ENCODE measurements at regions not wholly inside any gene's neighbourhood (a gene's known extent, or its start where the extent isn't known, plus 50 kb on each side); places are given as distances from the start of the nearest gene placed in this dataset.

DNA sequence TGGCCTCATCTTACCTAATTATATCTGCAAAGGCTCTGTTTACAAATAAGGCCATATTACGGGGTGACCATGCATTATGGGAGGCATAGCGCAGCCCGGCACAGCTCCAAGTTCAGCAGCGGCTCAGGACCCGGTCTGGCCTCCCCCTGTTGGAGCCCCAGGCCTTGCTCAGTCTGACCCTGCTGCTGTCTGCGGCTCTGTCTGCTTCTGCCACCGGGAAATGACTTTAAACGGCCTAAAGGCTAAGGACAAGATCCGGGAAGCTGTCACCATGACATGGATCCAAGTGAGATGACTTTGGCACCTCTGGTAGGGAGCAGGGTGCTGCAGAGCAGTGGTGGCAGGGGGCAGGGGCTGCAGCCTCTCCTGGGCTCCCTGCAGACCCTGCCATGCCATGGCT lies 140.6 kb upstream of the GSE1 start:
- Histone ChIP-seq H3K27me3 (ENCODE audit: control insufficient read depth in 1 of 2, insufficient read depth in 2 of 2, low read length in 2 of 2) (no peaks in the 10 kb centered on the region), H3K4me3 (ENCODE audit: low read depth in 1 of 2, low read length in 2 of 2) (no peak overlapping the region), H3K36me3 (ENCODE audit: insufficient read depth, low read length) (no peaks in the 10 kb centered on the region), H3K9me3 (ENCODE audit: low read length) (no peaks in the 10 kb centered on the region), H3K27ac (ENCODE audit: low read depth, low read length) (no peak overlapping the region), H3K4me1 (ENCODE audit: insufficient read depth, low read length) (peaks cover 18% of the 10 kb centered on the region), H3K9ac (ENCODE audit: low read length) (no peak overlapping the region)

- H3K4me3 ChIP-seq (ENCODE audit: low read depth in 1 of 2, low read length in 2 of 2) = no peak overlapping the region
- no peak overlapping the region for H3K27ac ChIP-seq (ENCODE audit: low read depth, low read length)
- H3K27me3 ChIP-seq (ENCODE audit: control insufficient read depth in 1 of 2, insufficient read depth in 2 of 2, low read length in 2 of 2) = no peaks in the 10 kb centered on the region
- no peak overlapping the region for H3K9ac ChIP-seq (ENCODE audit: low read length)
- no peaks in the 10 kb centered on the region for H3K9me3 ChIP-seq (ENCODE audit: low read length)
- H3K36me3 ChIP-seq (ENCODE audit: insufficient read depth, low read length) = no peaks in the 10 kb centered on the region
- H3K4me1 ChIP-seq (ENCODE audit: insufficient read depth, low read length) = peaks cover 18% of the 10 kb centered on the region
Observed at GRCh38 chr16:85473323-85473722, 139.8 kb upstream of the GSE1 start.

- no peak overlapping the region for H3K4me3 ChIP-seq (ENCODE audit: low read depth in 1 of 2, low read length in 2 of 2)
- H3K27me3 ChIP-seq (ENCODE audit: control insufficient read depth in 1 of 2, insufficient read depth in 2 of 2, low read length in 2 of 2) = no peaks in the 10 kb centered on the region
- no peak overlapping the region for H3K27ac ChIP-seq (ENCODE audit: low read depth, low read length)
- no peak overlapping the region for H3K9ac ChIP-seq (ENCODE audit: low read length)
- H3K36me3 ChIP-seq (ENCODE audit: insufficient read depth, low read length) = no peaks in the 10 kb centered on the region
- peaks cover 18% of the 10 kb centered on the region for H3K4me1 ChIP-seq (ENCODE audit: insufficient read depth, low read length)
- no peaks in the 10 kb centered on the region for H3K9me3 ChIP-seq (ENCODE audit: low read length)
Observed at GRCh38 chr16:85473909-85474620, 139.1 kb upstream of the GSE1 start.

DNA sequence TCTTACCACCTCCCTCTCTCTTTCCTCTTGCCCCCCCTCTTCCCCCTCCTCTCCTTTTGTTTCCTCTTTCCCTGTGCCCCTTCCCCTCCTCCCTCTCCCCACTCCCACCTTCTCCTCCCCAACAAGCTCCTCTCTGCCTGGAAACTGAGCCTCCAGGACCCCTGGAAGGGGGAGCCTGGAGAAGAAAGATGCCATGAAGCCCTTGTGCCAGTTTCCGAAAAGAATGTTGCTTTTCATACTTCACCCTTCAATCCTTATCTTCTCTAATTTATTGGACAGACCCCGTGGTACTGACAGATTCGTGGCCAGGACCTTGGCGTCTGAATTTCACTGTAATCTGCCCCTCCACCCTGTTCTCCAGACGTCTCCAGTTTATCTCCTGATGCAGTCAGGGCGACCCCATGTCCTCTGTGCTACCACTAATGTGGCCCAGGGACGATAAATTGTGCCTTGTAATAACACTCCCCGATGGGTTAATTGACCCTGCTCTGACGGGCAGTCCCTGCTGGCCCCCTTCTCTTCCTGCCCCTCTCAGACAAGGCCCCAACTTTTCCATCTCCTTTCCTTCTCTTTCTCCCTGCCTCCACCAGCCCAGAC lies 138.4 kb upstream of the GSE1 start:
- Histone ChIP-seq H3K4me3 (ENCODE audit: low read depth in 1 of 2, low read length in 2 of 2) (no peak overlapping the region), H3K27me3 (ENCODE audit: control insufficient read depth in 1 of 2, insufficient read depth in 2 of 2, low read length in 2 of 2) (no peaks in the 10 kb centered on the region), H3K9ac (ENCODE audit: low read length) (no peak overlapping the region), H3K27ac (ENCODE audit: low read depth, low read length) (no peak overlapping the region), H3K36me3 (ENCODE audit: insufficient read depth, low read length) (no peaks in the 10 kb centered on the region), H3K9me3 (ENCODE audit: low read length) (no peaks in the 10 kb centered on the region), H3K4me1 (ENCODE audit: insufficient read depth, low read length) (peaks cover 18% of the 10 kb centered on the region)

GRCh38 chr16:85475233-85475632 lies 137.9 kb upstream of the GSE1 start:
- Histone ChIP-seq H3K9me3 (ENCODE audit: low read length) (no peaks in the 10 kb centered on the region), H3K36me3 (ENCODE audit: insufficient read depth, low read length) (no peaks in the 10 kb centered on the region), H3K27me3 (ENCODE audit: control insufficient read depth in 1 of 2, insufficient read depth in 2 of 2, low read length in 2 of 2) (no peaks in the 10 kb centered on the region), H3K27ac (ENCODE audit: low read depth, low read length) (no peak overlapping the region), H3K9ac (ENCODE audit: low read length) (no peak overlapping the region), H3K4me1 (ENCODE audit: insufficient read depth, low read length) (peaks cover 18% of the 10 kb centered on the region), H3K4me3 (ENCODE audit: low read depth in 1 of 2, low read length in 2 of 2) (no peak overlapping the region)

- Histone ChIP-seq H3K36me3 (ENCODE audit: insufficient read depth, low read length) (no peaks in the 10 kb centered on the region), H3K27ac (ENCODE audit: low read depth, low read length) (no peak overlapping the region), H3K4me3 (ENCODE audit: low read depth in 1 of 2, low read length in 2 of 2) (no peak overlapping the region), H3K4me1 (ENCODE audit: insufficient read depth, low read length) (peaks cover 18% of the 10 kb centered on the region), H3K27me3 (ENCODE audit: control insufficient read depth in 1 of 2, insufficient read depth in 2 of 2, low read length in 2 of 2) (no peaks in the 10 kb centered on the region), H3K9ac (ENCODE audit: low read length) (no peak overlapping the region), H3K9me3 (ENCODE audit: low read length) (no peaks in the 10 kb centered on the region)
Observed at GRCh38 chr16:85475691-85476300, 137.3 kb upstream of the GSE1 start.

GRCh38 chr16:85476389-85476788 lies 136.7 kb upstream of the GSE1 start:
- Histone ChIP-seq H3K4me3 (ENCODE audit: low read depth in 1 of 2, low read length in 2 of 2) (no peak overlapping the region), H3K9me3 (ENCODE audit: low read length) (no peaks in the 10 kb centered on the region), H3K9ac (ENCODE audit: low read length) (no peak overlapping the region), H3K4me1 (ENCODE audit: insufficient read depth, low read length) (peaks cover 18% of the 10 kb centered on the region), H3K27me3 (ENCODE audit: control insufficient read depth in 1 of 2, insufficient read depth in 2 of 2, low read length in 2 of 2) (no peaks in the 10 kb centered on the region), H3K36me3 (ENCODE audit: insufficient read depth, low read length) (no peaks in the 10 kb centered on the region), H3K27ac (ENCODE audit: low read depth, low read length) (no peak overlapping the region)

GRCh38 chr16:85477801-85478363 lies 135.2 kb upstream of the GSE1 start:
- no peak overlapping the region for H3K9ac ChIP-seq (ENCODE audit: low read length)
- no peaks in the 10 kb centered on the region for H3K9me3 ChIP-seq (ENCODE audit: low read length)
- H3K4me3 ChIP-seq (ENCODE audit: low read depth in 1 of 2, low read length in 2 of 2) = no peak overlapping the region
- H3K36me3 ChIP-seq (ENCODE audit: insufficient read depth, low read length) = no peaks in the 10 kb centered on the region
- peaks cover 18% of the 10 kb centered on the region for H3K4me1 ChIP-seq (ENCODE audit: insufficient read depth, low read length)
- H3K27ac ChIP-seq (ENCODE audit: low read depth, low read length) = no peak overlapping the region
- no peaks in the 10 kb centered on the region for H3K27me3 ChIP-seq (ENCODE audit: control insufficient read depth in 1 of 2, insufficient read depth in 2 of 2, low read length in 2 of 2)

- Histone ChIP-seq H3K4me1 (ENCODE audit: insufficient read depth, low read length) (peaks cover 11% of the 10 kb centered on the region), H3K36me3 (ENCODE audit: insufficient read depth, low read length) (no peaks in the 10 kb centered on the region), H3K27me3 (ENCODE audit: control insufficient read depth in 1 of 2, insufficient read depth in 2 of 2, low read length in 2 of 2) (no peaks in the 10 kb centered on the region), H3K27ac (ENCODE audit: low read depth, low read length) (no peak overlapping the region), H3K4me3 (ENCODE audit: low read depth in 1 of 2, low read length in 2 of 2) (no peak overlapping the region), H3K9ac (ENCODE audit: low read length) (no peak overlapping the region), H3K9me3 (ENCODE audit: low read length) (no peaks in the 10 kb centered on the region)
Observed at GRCh38 chr16:85479972-85480726, 133.0 kb upstream of the GSE1 start.

DNA sequence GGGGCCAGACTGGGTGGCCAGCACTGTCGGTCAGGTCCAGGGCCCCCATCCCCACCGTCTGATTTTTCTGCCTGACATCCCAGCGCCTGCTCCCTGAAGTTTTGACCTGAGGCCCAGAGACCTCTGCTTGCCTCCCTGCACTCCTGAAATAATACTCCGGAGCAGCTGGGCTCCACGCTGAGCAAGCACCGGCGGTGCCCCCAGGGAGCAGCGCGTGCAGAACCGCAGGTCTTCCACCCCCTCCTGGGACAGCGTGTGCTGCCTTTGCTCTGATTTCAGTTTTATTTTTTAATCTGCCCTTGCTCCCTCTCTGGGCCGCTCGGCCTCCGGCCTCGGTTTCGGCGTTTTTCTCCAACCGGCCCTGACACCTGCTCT lies 132.4 kb upstream of the GSE1 start:
- no peaks in the 10 kb centered on the region for H3K9me3 ChIP-seq (ENCODE audit: low read length)
- no peak overlapping the region for H3K27ac ChIP-seq (ENCODE audit: low read depth, low read length)
- H3K9ac ChIP-seq (ENCODE audit: low read length) = no peak overlapping the region
- H3K36me3 ChIP-seq (ENCODE audit: insufficient read depth, low read length) = no peaks in the 10 kb centered on the region
- H3K4me3 ChIP-seq (ENCODE audit: low read depth in 1 of 2, low read length in 2 of 2) = no peak overlapping the region
- peaks cover 5% of the 10 kb centered on the region for H3K4me1 ChIP-seq (ENCODE audit: insufficient read depth, low read length)
- H3K27me3 ChIP-seq (ENCODE audit: control insufficient read depth in 1 of 2, insufficient read depth in 2 of 2, low read length in 2 of 2) = no peaks in the 10 kb centered on the region

GRCh38 chr16:85481206-85481605 lies 131.9 kb upstream of the GSE1 start:
- Histone ChIP-seq H3K9me3 (ENCODE audit: low read length) (no peaks in the 10 kb centered on the region), H3K4me1 (ENCODE audit: insufficient read depth, low read length) (peaks cover under 1% of the 10 kb centered on the region), H3K9ac (ENCODE audit: low read length) (no peak overlapping the region), H3K27me3 (ENCODE audit: control insufficient read depth in 1 of 2, insufficient read depth in 2 of 2, low read length in 2 of 2) (no peaks in the 10 kb centered on the region), H3K4me3 (ENCODE audit: low read depth in 1 of 2, low read length in 2 of 2) (no peak overlapping the region), H3K27ac (ENCODE audit: low read depth, low read length) (no peak overlapping the region), H3K36me3 (ENCODE audit: insufficient read depth, low read length) (no peaks in the 10 kb centered on the region)
